ENCODE measurements at regions not wholly inside any gene's neighbourhood (a gene's known extent, or its start where the extent isn't known, plus 50 kb on each side); places are given as distances from the start of the nearest gene placed in this dataset.

GRCh38 chr5:3451961-3452360 is 143.7 kb upstream of the IRX1 start:
- TF ChIP-seq, protein P1, sequence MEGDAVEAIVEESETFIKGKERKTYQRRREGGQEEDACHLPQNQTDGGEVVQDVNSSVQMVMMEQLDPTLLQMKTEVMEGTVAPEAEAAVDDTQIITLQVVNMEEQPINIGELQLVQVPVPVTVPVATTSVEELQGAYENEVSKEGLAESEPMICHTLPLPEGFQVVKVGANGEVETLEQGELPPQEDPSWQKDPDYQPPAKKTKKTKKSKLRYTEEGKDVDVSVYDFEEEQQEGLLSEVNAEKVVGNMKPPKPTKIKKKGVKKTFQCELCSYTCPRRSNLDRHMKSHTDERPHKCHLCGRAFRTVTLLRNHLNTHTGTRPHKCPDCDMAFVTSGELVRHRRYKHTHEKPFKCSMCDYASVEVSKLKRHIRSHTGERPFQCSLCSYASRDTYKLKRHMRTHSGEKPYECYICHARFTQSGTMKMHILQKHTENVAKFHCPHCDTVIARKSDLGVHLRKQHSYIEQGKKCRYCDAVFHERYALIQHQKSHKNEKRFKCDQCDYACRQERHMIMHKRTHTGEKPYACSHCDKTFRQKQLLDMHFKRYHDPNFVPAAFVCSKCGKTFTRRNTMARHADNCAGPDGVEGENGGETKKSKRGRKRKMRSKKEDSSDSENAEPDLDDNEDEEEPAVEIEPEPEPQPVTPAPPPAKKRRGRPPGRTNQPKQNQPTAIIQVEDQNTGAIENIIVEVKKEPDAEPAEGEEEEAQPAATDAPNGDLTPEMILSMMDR (conservative IDR thresholded peaks at IDR 0.05; ENCODE audit: low read length), result no peak
- TF ChIP-seq EZH2phosphoT487 (IDR thresholded peaks at IDR 0.05; ENCODE audit: borderline replicate concordance), result no peak

Data from Loucy (cell line).